ENCODE measurements at regions not wholly inside any gene's neighbourhood (a gene's known extent, or its start where the extent isn't known, plus 50 kb on each side); places are given as distances from the start of the nearest gene placed in this dataset.
"Not testable (repeated sequence)": the region's sequence is repeated elsewhere in the genome, so short reads cannot be mapped to it uniquely, and the experiment has no call there.

DNA sequence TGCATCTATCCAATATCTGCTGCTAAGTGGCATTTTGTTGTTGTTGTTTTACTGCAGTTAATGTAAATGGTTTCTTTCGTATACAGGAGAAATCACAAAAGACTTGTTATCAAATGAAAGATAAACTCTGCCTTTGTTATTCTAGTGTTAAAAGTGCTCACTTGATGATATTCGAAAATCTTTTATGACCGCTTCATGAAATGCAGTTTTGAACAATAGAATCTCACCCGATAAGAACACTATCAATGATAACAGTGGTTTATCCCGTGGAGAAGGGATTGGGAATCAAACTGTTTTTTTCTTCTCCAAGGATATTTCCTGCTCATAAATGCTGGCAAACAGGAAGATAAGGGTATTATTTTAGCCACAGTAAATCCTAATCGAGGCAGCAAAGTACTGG is 1366.3 kb downstream of the OLFM4 start:
- POLR2A ChIA-PET, result no interaction called here
- CTCF ChIA-PET, result no interaction called here
- no peak for DNase-seq (ENCODE audit: extremely low spot score)
- TF ChIP-seq CTBP1 (IDR thresholded peaks at IDR 0.05; ENCODE audit: borderline replicate concordance) (no peak), L3MBTL2 (conservative IDR thresholded peaks at IDR 0.05) (no peak), NFRKB (IDR thresholded peaks at IDR 0.05) (no peak), ARNT (IDR thresholded peaks at IDR 0.05) (no peak), FOXK2 (IDR thresholded peaks at IDR 0.05) (no peak), FOXA1 (IDR thresholded peaks at IDR 0.05) (no peak), ZNF384 (IDR thresholded peaks at IDR 0.05) (no peak), TARDBP (IDR thresholded peaks at IDR 0.05) (no peak), SP1 (IDR thresholded peaks at IDR 0.05) (no peak), BHLHE40 (IDR thresholded peaks at IDR 0.05; ENCODE audit: borderline replicate concordance) (no peak), ELF4 (IDR thresholded peaks at IDR 0.05) (no peak), LEF1 (IDR thresholded peaks at IDR 0.05; ENCODE audit: borderline replicate concordance) (no peak), SUZ12 (IDR thresholded peaks at IDR 0.05) (no peak)
- TF ChIP-seq, protein P1, sequence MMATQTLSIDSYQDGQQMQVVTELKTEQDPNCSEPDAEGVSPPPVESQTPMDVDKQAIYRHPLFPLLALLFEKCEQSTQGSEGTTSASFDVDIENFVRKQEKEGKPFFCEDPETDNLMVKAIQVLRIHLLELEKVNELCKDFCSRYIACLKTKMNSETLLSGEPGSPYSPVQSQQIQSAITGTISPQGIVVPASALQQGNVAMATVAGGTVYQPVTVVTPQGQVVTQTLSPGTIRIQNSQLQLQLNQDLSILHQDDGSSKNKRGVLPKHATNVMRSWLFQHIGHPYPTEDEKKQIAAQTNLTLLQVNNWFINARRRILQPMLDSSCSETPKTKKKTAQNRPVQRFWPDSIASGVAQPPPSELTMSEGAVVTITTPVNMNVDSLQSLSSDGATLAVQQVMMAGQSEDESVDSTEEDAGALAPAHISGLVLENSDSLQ (IDR thresholded peaks at IDR 0.05), result no peak

DNA sequence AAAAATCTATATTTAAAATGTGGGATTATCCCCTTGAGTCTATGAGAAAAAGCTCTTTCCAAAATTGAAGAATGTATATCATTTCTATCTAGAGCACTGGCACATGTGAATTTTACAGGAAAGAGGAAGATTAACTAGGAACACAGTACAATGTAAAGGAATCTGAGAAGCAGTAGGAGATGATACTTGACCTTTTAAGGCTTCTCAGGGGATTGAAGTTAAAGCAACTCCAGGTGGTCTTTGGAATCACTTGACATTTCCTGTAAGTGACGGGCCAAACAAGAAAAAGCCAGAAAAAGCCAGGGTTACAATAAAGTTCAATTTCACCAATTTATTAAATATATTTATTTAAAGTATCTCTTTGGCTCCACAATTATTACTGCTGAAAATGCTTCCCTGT is 1373.9 kb downstream of the OLFM4 start:
- DNase-seq (ENCODE audit: extremely low spot score), result no peak
- ChIA-PET CTCF (no interaction called here), POLR2A (no interaction called here)
- no peak for TF ChIP-seq FOXK2 (IDR thresholded peaks at IDR 0.05)
- TF ChIP-seq, protein P1 (IDR thresholded peaks at IDR 0.05), result no peak
- no peak for TF ChIP-seq ZNF384 (IDR thresholded peaks at IDR 0.05)
- TF ChIP-seq SP1 (IDR thresholded peaks at IDR 0.05), result no peak
- no peak for TF ChIP-seq FOXM1 (IDR thresholded peaks at IDR 0.05; ENCODE audit: borderline replicate concordance)
- no peak for TF ChIP-seq HDGF (IDR thresholded peaks at IDR 0.05; ENCODE audit: borderline replicate concordance)
- TF ChIP-seq CTBP1 (IDR thresholded peaks at IDR 0.05; ENCODE audit: borderline replicate concordance), result no peak
- TF ChIP-seq FOXA1 (IDR thresholded peaks at IDR 0.05), result no peak
- TF ChIP-seq ARNT (IDR thresholded peaks at IDR 0.05), result no peak
- TF ChIP-seq BHLHE40 (IDR thresholded peaks at IDR 0.05; ENCODE audit: borderline replicate concordance), result no peak
- TF ChIP-seq L3MBTL2 (conservative IDR thresholded peaks at IDR 0.05), result no peak

DNA sequence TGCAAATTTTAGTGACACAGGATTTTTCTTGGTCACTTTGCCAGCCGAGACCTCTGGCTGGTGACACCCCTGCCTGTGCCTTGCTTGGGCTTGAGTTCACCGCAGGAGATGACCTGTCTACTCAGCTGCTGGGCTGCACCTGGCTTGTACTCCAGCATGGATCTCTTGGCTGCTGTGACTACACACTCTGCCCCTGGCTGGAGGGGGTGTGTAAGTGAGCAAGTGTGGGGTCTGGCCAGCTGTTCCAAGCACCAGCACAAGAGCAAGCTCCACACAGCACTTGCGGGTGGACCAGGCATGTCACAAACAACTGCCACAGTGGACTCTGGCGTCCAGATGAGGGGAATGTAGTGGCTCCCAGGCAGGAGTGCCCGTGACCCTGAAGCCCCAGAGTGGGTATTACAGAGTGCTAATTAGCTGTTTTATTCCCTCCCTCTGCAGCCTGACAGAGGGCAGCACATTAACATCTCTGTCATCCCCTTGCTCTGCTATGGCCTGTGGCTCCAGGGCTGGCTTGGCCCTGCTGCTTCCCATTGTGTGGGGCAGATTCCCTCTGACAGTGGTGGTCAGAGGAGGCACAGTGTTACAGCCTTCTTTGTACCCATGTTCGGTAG is 1387.2 kb downstream of the OLFM4 start:
- TF ChIP-seq HDGF (IDR thresholded peaks at IDR 0.05; ENCODE audit: borderline replicate concordance), result no peak
- no peak for TF ChIP-seq BHLHE40 (IDR thresholded peaks at IDR 0.05; ENCODE audit: borderline replicate concordance)
- no peak for TF ChIP-seq SUZ12 (IDR thresholded peaks at IDR 0.05)
- no peak for TF ChIP-seq NFRKB (IDR thresholded peaks at IDR 0.05)
- no peak for TF ChIP-seq ZNF384 (IDR thresholded peaks at IDR 0.05)
- TF ChIP-seq FOXK2 (IDR thresholded peaks at IDR 0.05), result no peak
- no peak for TF ChIP-seq FOXM1 (IDR thresholded peaks at IDR 0.05; ENCODE audit: borderline replicate concordance)
- no peak for TF ChIP-seq FOXA1 (IDR thresholded peaks at IDR 0.05)
- TF ChIP-seq ELF4 (IDR thresholded peaks at IDR 0.05), result no peak
- TF ChIP-seq LEF1 (IDR thresholded peaks at IDR 0.05; ENCODE audit: borderline replicate concordance), result no peak
- ChIA-PET POLR2A (no interaction called here), CTCF (no interaction called here)
- DNase-seq (ENCODE audit: extremely low spot score), result no peak

DNA sequence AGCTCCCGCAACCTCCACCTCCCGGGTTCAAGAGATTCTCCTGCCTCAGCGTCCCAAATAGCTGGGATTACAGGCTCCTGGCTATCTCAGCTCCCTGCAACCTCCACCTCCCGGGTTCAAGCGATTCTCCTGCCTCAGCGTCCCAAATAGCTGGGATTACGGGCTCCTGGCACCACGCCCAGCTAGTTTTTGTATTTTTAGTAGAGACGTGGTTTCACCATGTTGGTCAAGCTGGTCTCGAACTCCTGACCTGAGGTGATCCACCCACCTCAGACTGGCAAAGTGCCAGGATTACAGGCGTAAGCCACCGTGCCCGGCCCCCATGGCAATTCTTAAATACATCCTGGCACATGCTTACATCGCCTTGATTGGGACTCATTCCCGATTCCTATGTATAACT is 1394.3 kb downstream of the OLFM4 start:
- DNase-seq (ENCODE audit: extremely low spot score); POLR2A ChIA-PET; CTCF ChIA-PET: not testable (repeated sequence)

DNA sequence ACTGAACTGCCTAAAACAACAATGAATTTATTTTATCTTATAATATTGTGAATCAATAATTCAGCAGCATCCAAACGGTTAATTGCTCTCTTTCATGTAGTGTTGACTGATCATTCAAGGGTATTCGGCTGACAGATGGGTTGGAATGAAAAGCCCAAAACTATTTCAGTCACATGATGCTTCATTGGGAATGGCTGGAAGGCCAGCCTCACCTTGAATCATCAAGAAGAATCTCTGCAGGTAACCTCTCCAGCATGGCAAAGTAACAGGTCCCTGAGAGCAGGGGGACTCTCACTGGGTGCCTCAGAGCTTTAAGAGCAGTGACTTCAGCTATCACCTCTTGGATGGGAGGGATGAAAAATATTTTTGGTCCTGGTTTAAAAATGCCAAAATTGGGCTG is 1395.7 kb downstream of the OLFM4 start:
- TF ChIP-seq BHLHE40 (IDR thresholded peaks at IDR 0.05; ENCODE audit: borderline replicate concordance), result no peak
- TF ChIP-seq SUZ12 (IDR thresholded peaks at IDR 0.05), result no peak
- TF ChIP-seq TARDBP (IDR thresholded peaks at IDR 0.05), result no peak
- no peak for TF ChIP-seq SP1 (IDR thresholded peaks at IDR 0.05)
- TF ChIP-seq ZNF384 (IDR thresholded peaks at IDR 0.05), result no peak
- ChIA-PET POLR2A (interaction anchor here (0.7 kb wide), 1 partner anchor 387 kb away, joined by 3 read pairs; no protein-coding TSS in a partner anchor), CTCF (no interaction called here)
- no peak for DNase-seq (ENCODE audit: extremely low spot score)

DNA sequence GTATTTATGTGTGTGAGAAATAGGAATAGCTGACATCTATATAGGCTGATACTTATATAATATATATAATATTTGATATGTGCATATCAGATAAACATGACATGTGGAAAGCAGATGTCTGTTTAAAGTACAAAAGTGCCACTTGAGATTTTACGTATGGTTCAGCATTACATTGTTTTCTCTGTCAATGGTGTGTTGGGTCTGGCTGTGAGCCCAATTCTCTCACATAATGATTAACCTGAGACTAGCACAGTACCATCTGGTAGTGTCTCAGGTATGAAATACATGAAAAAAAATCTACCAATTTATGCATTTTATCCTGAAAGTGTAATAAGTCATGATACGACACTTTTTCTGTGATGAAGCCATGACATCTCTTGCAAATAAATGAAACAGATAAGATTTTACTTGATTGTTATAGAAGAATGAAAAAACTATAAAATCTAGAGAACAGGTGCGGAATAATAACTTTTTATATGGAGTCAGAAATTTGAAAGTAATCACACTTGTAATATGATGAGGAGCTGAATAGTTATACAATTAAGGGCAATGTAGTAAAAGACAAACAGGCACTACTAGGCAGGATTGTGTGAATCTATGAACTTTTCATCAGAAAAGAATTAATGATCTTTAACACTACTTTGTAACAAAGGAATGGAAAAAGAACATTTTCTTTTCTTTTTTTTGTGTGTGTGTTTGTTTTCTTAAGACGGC is 1405.0 kb downstream of the OLFM4 start:
- no peak for DNase-seq (ENCODE audit: extremely low spot score)
- POLR2A ChIA-PET, result no interaction called here
- TF ChIP-seq NFRKB (IDR thresholded peaks at IDR 0.05) (no peak), LEF1 (IDR thresholded peaks at IDR 0.05; ENCODE audit: borderline replicate concordance) (no peak), SUZ12 (IDR thresholded peaks at IDR 0.05) (no peak), HDGF (IDR thresholded peaks at IDR 0.05; ENCODE audit: borderline replicate concordance) (no peak), FOXA1 (IDR thresholded peaks at IDR 0.05) (no peak), FOXK2 (IDR thresholded peaks at IDR 0.05) (no peak), SP1 (IDR thresholded peaks at IDR 0.05) (no peak), L3MBTL2 (conservative IDR thresholded peaks at IDR 0.05) (no peak), ARNT (IDR thresholded peaks at IDR 0.05) (no peak), CTBP1 (IDR thresholded peaks at IDR 0.05; ENCODE audit: borderline replicate concordance) (no peak), FOXM1 (IDR thresholded peaks at IDR 0.05; ENCODE audit: borderline replicate concordance) (no peak), ZNF384 (IDR thresholded peaks at IDR 0.05) (no peak), ELF4 (IDR thresholded peaks at IDR 0.05) (no peak)
- TF ChIP-seq, protein P1 (IDR thresholded peaks at IDR 0.05), result no peak
- CTCF ChIA-PET, result no interaction called here

DNA sequence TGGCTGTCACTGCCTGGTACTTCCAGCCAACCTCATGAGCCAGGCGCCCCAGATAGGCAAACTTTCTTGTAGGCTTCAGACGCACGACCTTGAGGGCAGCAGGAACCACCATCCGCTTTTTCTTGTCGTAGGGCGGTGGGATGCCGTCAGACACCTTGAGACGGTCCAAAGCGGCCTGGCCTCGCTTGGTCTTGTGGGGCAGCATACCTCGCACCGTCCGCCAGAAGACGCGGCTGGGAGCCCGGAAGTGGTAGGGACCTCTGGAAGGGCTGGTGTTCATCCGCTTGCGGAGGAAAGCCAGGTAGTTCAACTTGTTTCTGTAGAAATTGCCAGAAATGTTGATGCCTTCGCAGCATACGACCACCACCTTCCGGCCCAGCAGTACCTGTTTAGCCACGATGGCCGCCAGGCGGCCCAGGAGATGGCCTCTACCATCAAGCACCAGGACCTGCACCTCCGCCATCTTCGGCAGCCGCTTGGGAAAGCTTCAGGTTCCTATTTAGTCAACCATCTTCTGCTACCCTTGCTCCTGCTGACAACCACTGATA is 1412.3 kb downstream of the OLFM4 start:
- DNase-seq (ENCODE audit: extremely low spot score); CTCF ChIA-PET; POLR2A ChIA-PET: not testable (repeated sequence)
